ENCODE measurements at regions not wholly inside any gene's neighbourhood (a gene's known extent, or its start where the extent isn't known, plus 50 kb on each side); places are given as distances from the start of the nearest gene placed in this dataset.

DNA sequence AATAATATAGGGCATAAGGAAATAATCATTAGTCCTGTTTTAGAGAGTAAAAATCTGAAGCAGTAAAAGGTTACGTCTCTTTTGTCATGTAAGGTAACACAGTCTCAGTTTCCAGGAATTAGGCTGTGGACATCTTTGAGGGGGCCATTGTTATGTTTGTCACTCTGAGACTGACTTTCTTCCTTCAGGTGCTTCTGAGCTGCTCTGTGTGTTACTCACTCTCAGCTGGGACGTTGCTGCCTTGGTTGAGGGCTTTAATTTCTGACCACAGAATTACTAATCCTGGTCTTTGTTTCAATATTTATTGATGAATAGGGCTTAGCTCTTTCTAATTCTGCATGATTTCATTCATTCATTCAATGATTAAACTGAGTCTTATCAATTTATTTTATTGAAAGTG lies 55.9 kb upstream of the SLC38A11 start:
- H3K36me3 ChIP-seq = no peaks in the 10 kb centered on the region
- no peak overlapping the region for H3K27ac ChIP-seq
- no peak for DNase-seq
- no peak for TF ChIP-seq CTCF (IDR thresholded peaks at IDR 0.05)
- ATAC-seq = no peak
- no peak overlapping the region for H3K4me3 ChIP-seq
- WGBS, 2 donors = 85 to 88% methylated on average over 2 of the region's 2 CpGs
- intact Hi-C loops (cut with DNase I) = loop anchor here in 4 of 10 donors (5.0 to 10.0 kb wide), 3 partner anchors 281 to 294 kb away; no protein-coding TSS in a partner anchor
- H3K27me3 ChIP-seq = no peaks in the 10 kb centered on the region
- H3K4me1 ChIP-seq = no peaks in the 10 kb centered on the region
- no peaks in the 10 kb centered on the region for H3K9me3 ChIP-seq

- H3K4me3 ChIP-seq = no peak overlapping the region
- no peaks in the 10 kb centered on the region for H3K9me3 ChIP-seq
- intact Hi-C loops (cut with DNase I) = loop anchor here in 4 of 10 donors (5.0 to 10.0 kb wide), 3 partner anchors 282 to 294 kb away; no protein-coding TSS in a partner anchor
- DNase-seq (no peak), ATAC-seq (no peak)
- WGBS, 2 donors = 94% methylated on average over 1 of the region's 1 CpG
- H3K27ac ChIP-seq = no peak overlapping the region
- no peaks in the 10 kb centered on the region for H3K36me3 ChIP-seq
- TF ChIP-seq CTCF (IDR thresholded peaks at IDR 0.05) = no peak
- H3K4me1 ChIP-seq = no peaks in the 10 kb centered on the region
- no peaks in the 10 kb centered on the region for H3K27me3 ChIP-seq
Measured at GRCh38 chr2:165010556-165010955, 55.2 kb upstream of the SLC38A11 start.

DNA sequence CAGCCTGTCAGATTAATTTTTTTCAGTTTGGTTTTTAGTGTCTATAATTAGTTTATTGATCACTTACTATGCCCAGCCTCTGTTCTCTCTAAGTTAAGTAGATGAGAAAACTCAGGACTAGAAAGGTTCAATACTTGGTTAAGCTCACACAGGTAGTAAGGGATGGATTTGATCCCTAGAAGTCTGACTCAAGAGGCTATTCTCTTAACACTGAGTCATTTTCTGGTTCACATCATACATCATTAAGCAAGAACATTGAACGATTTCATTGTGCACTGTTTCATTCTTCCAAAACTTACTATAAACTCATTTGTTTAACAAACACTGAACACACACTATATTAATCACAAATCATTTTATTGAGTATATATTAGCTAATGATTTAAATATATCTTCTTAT lies 54.1 kb upstream of the SLC38A11 start:
- ATAC-seq = no peak
- DNase-seq = no peak
- Histone ChIP-seq H3K27ac (no peak overlapping the region), H3K27me3 (no peaks in the 10 kb centered on the region), H3K4me1 (no peaks in the 10 kb centered on the region), H3K4me3 (no peak overlapping the region), H3K9me3 (no peaks in the 10 kb centered on the region), H3K36me3 (no peaks in the 10 kb centered on the region)
- no peak for TF ChIP-seq CTCF (IDR thresholded peaks at IDR 0.05)
- intact Hi-C loops (cut with DNase I) = no loop called here
- 91 to 92% methylated on average over 1 of the region's 1 CpG for WGBS, 2 donors

GRCh38 chr2:165008730-165009315 lies 53.5 kb upstream of the SLC38A11 start:
- Histone ChIP-seq H3K27me3 (no peaks in the 10 kb centered on the region), H3K9me3 (no peaks in the 10 kb centered on the region), H3K36me3 (no peaks in the 10 kb centered on the region), H3K27ac (no peak overlapping the region), H3K4me1 (no peaks in the 10 kb centered on the region), H3K4me3 (no peak overlapping the region)
- WGBS, 2 donors = 89 to 91% methylated on average over 3 of the region's 3 CpGs
- no peak for TF ChIP-seq CTCF (IDR thresholded peaks at IDR 0.05)
- no peak for DNase-seq
- ATAC-seq = no peak
- intact Hi-C loops (cut with DNase I) = no loop called here
